ENCODE measurements at regions not wholly inside any gene's neighbourhood (a gene's known extent, or its start where the extent isn't known, plus 50 kb on each side); places are given as distances from the start of the nearest gene placed in this dataset.

GRCh38 chr1:101738475-101738874 is 258.3 kb downstream of the OLFM3 start:
- no peaks in the 10 kb centered on the region for H3K9me2 ChIP-seq (replicated peaks; ENCODE audit: insufficient read depth)
- no peaks in the 10 kb centered on the region for H3K9me3 ChIP-seq (ENCODE audit: low read depth)
- H3K4me2 ChIP-seq, result no peak overlapping the region
- WGBS (ENCODE audit: low lambda C conversion rate, missing lambda C conversion rate), result 91% methylated on average over 1 of the region's 1 CpG
- H3K27me3 ChIP-seq, result no peaks in the 10 kb centered on the region
- H3K79me2 ChIP-seq, result no peaks in the 10 kb centered on the region
- H2AFZ ChIP-seq, result no peak overlapping the region
- H4K20me1 ChIP-seq (ENCODE audit: insufficient read depth, poor library complexity, severe bottlenecking), result no peaks in the 10 kb centered on the region
- DNase-seq (ENCODE audit: low spot score), result no peak
- H3K4me1 ChIP-seq (ENCODE audit: insufficient read depth), result no peaks in the 10 kb centered on the region
- no peaks in the 10 kb centered on the region for H3K36me3 ChIP-seq (replicated peaks; ENCODE audit: insufficient read depth, low read depth)
- no peak overlapping the region for H3K27ac ChIP-seq
- H3K4me3 ChIP-seq, result no peak overlapping the region
- TF ChIP-seq CTCF (IDR thresholded peaks at IDR 0.05; ENCODE audit: poor library complexity) (no peak), EZH2phosphoT487 (IDR thresholded peaks at IDR 0.05; ENCODE audit: low read depth, severe bottlenecking, unreplicated experiment) (no peak), EZH2 (IDR thresholded peaks at IDR 0.05; ENCODE audit: borderline replicate concordance) (no peak)

DNA sequence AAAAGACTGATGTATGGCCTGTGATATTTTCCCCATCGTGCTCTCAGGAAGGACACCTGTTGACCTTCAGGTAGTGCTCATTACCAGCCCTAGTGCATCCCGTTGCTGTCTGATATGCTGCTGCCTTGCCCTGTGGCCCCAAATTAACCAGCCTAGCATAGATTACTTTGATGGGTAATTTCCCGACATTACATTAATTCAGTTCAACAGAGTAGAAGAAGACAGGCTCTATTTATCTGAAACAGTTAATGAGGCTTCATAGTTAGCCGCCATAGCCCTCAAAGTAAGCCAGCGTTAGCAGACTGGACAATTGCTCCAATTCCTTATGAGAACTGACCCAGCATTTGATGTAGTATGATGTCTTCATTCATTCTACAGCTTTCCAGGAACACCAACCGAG is 257.6 kb downstream of the OLFM3 start:
- no peak for TF ChIP-seq EZH2 (IDR thresholded peaks at IDR 0.05; ENCODE audit: borderline replicate concordance)
- no peak for TF ChIP-seq CTCF (IDR thresholded peaks at IDR 0.05; ENCODE audit: poor library complexity)
- TF ChIP-seq EZH2phosphoT487 (IDR thresholded peaks at IDR 0.05; ENCODE audit: low read depth, severe bottlenecking, unreplicated experiment), result no peak
- H3K27ac ChIP-seq, result no peak overlapping the region
- no peak overlapping the region for H3K4me2 ChIP-seq
- no peak overlapping the region for H2AFZ ChIP-seq
- 95% methylated on average over 6 of the region's 6 CpGs for WGBS (ENCODE audit: low lambda C conversion rate, missing lambda C conversion rate)
- H3K4me1 ChIP-seq (ENCODE audit: insufficient read depth), result no peaks in the 10 kb centered on the region
- H3K4me3 ChIP-seq, result no peak overlapping the region
- H4K20me1 ChIP-seq (ENCODE audit: insufficient read depth, poor library complexity, severe bottlenecking), result no peaks in the 10 kb centered on the region
- no peaks in the 10 kb centered on the region for H3K9me3 ChIP-seq (ENCODE audit: low read depth)
- no peaks in the 10 kb centered on the region for H3K79me2 ChIP-seq
- H3K9me2 ChIP-seq (replicated peaks; ENCODE audit: insufficient read depth), result no peaks in the 10 kb centered on the region
- no peaks in the 10 kb centered on the region for H3K36me3 ChIP-seq (replicated peaks; ENCODE audit: insufficient read depth, low read depth)
- no peaks in the 10 kb centered on the region for H3K27me3 ChIP-seq
- DNase-seq (ENCODE audit: low spot score), result no peak

DNA sequence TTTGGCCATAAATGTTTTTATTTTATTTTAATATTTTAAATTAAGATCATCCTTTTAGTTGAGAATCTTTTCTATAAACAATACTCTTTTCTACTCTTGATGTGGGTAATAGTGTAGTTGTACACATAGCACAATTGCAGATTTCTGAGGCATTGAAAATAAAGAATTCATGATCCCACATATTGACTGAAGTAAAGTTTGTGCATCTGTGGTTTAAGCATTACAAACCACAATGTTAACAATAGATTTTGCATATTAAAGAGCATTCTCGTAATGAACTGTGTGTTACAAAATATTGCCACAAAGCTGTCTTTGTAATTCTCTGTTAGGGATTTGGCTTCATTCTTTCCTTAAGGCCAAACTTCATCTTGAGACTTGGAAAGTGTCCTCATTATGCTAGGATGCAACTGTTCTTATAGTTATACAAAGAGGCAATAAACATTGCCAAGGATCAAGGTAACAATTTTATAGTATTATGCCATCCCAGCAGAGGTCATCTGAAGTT is 256.8 kb downstream of the OLFM3 start:
- H3K27ac ChIP-seq, result no peak overlapping the region
- no peak for DNase-seq (ENCODE audit: low spot score)
- WGBS (ENCODE audit: low lambda C conversion rate, missing lambda C conversion rate), result 88% methylated on average over 1 of the region's 1 CpG

More for the DNA sequence above, 256.8 kb downstream of the OLFM3 start:
- Histone ChIP-seq H3K27me3 (no peaks in the 10 kb centered on the region), H2AFZ (no peak overlapping the region), H3K4me1 (ENCODE audit: insufficient read depth) (no peaks in the 10 kb centered on the region), H3K36me3 (replicated peaks; ENCODE audit: insufficient read depth, low read depth) (no peaks in the 10 kb centered on the region), H4K20me1 (ENCODE audit: insufficient read depth, poor library complexity, severe bottlenecking) (no peaks in the 10 kb centered on the region), H3K4me3 (no peak overlapping the region), H3K4me2 (no peak overlapping the region), H3K79me2 (no peaks in the 10 kb centered on the region), H3K9me2 (replicated peaks; ENCODE audit: insufficient read depth) (no peaks in the 10 kb centered on the region), H3K9me3 (ENCODE audit: low read depth) (no peaks in the 10 kb centered on the region)
- TF ChIP-seq EZH2phosphoT487 (IDR thresholded peaks at IDR 0.05; ENCODE audit: low read depth, severe bottlenecking, unreplicated experiment) (no peak), EZH2 (IDR thresholded peaks at IDR 0.05; ENCODE audit: borderline replicate concordance) (no peak), CTCF (IDR thresholded peaks at IDR 0.05; ENCODE audit: poor library complexity) (no peak)
